ENCODE measurements at regions not wholly inside any gene's neighbourhood (a gene's known extent, or its start where the extent isn't known, plus 50 kb on each side); places are given as distances from the start of the nearest gene placed in this dataset.

DNA sequence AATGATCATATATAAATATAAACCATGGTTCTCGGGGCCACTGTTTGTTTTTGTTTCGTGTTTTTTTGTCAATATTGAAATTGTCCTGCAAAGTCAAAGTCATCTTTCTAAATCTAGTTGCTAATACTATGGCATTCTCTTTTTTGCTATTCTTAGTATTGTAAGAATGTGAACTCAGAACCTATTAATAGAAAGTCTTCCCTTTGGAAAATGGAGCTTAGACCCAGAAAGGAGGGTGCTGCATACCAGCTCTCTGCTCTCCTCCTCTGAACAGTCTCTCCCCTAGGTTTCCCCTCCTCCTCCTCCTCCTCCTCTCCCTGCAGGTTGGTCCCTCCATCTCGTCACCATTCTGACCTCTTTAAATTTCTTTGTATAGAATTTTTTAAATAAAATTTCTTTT, 150.4 kb upstream of the CCN2 start:
- TF ChIP-seq, protein P1, sequence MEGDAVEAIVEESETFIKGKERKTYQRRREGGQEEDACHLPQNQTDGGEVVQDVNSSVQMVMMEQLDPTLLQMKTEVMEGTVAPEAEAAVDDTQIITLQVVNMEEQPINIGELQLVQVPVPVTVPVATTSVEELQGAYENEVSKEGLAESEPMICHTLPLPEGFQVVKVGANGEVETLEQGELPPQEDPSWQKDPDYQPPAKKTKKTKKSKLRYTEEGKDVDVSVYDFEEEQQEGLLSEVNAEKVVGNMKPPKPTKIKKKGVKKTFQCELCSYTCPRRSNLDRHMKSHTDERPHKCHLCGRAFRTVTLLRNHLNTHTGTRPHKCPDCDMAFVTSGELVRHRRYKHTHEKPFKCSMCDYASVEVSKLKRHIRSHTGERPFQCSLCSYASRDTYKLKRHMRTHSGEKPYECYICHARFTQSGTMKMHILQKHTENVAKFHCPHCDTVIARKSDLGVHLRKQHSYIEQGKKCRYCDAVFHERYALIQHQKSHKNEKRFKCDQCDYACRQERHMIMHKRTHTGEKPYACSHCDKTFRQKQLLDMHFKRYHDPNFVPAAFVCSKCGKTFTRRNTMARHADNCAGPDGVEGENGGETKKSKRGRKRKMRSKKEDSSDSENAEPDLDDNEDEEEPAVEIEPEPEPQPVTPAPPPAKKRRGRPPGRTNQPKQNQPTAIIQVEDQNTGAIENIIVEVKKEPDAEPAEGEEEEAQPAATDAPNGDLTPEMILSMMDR (IDR thresholded peaks at IDR 0.05; ENCODE audit: low read depth, low read length), result no peak
- DNase-seq (ENCODE audit: extremely low read depth, low read depth), result no peak

DNA sequence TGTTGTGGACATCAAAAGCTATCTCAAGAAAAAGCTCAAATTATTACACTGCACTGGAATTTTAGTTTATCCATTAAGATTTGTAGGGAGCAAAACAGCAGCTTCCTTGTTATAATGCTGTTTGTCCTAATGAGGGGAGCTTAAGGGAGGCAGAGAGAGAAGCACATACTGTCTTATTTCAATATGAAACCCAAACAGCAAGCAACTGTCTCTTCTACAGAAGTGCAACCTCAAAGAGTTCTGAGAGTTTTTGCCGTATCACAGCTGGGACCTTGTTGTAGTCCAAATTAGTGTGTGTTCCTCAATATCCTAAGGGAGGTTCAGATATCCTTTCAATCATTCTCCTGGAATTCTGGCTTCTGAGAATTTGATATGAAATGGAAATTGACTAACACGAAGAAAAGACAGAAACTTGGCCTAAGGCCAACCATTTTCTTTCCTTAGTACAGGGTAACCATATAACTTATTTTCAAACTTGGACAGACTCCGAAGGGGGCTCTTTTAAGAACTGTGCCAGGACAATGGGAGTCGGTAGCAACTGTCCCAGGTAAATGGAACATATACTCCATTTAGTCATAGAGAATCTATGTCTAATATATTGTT, 149.3 kb upstream of the CCN2 start:
- DNase-seq (ENCODE audit: extremely low read depth, low read depth), result no peak
- TF ChIP-seq, protein P1 (IDR thresholded peaks at IDR 0.05; ENCODE audit: low read depth, low read length), result no peak

DNA sequence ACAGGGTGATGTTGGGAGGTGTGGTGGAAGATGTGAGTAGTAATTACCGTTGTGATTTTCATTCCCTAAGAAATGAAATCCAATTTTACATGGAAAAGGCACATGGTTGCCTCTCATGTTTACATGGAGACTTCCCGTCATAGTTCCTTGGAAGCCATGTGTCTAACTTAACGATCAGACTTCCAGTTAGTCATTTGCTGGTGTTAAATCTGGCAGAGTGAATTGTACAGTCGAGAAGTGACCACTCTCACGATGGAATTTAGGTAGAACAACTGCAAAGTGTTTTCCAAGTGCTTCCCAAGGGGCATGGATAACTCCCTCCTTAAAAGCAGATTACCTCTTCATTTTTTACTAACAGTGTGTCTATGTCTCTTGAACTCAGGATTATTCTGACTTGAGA, 145.8 kb upstream of the CCN2 start:
- DNase-seq (ENCODE audit: extremely low read depth, low read depth), result no peak
- TF ChIP-seq, protein P1 (IDR thresholded peaks at IDR 0.05; ENCODE audit: low read depth, low read length), result no peak

DNA sequence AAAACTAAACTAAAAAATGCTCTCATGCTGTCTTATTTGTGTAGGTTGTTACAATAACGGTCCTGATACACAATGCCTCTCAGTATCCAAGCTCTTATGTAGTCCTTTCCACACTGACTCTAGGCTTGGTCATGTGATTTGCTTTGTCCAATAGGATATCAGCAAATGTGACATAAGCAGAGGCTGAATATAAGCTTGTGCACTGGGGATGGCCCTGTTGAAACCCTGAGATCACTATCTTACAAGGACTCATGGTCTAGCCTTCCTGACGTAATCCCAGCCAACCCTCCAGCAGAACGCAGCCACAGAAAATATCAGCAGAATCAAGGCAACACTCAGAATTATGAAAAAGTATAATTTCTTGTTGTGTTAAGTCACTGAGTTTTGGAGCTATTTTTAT, 145.1 kb upstream of the CCN2 start:
- TF ChIP-seq, protein P1 (IDR thresholded peaks at IDR 0.05; ENCODE audit: low read depth, low read length), result no peak
- DNase-seq (ENCODE audit: extremely low read depth, low read depth), result peak; percentile 34

DNA sequence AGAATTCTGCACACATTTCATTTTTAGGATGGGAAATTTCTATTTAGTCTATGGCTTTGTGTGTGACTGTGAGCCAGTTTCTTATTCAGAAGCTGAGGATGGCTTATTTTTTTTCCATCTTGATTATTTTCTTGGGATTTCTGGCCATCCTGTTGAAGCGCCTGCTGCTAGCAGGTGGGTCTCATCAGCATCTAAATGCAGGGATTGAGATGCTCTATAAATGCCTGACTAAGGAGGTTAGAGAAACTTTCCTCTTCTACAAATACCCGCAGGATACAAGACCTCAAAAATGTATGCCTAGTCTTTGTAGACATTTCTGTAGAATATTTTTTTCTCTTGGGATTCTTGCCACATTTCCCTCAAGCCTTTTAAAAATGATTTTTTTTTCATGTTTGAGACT, 138.0 kb upstream of the CCN2 start:
- no peak for DNase-seq (ENCODE audit: extremely low read depth, low read depth)
- TF ChIP-seq, protein P1 (IDR thresholded peaks at IDR 0.05; ENCODE audit: low read depth, low read length), result no peak

DNA sequence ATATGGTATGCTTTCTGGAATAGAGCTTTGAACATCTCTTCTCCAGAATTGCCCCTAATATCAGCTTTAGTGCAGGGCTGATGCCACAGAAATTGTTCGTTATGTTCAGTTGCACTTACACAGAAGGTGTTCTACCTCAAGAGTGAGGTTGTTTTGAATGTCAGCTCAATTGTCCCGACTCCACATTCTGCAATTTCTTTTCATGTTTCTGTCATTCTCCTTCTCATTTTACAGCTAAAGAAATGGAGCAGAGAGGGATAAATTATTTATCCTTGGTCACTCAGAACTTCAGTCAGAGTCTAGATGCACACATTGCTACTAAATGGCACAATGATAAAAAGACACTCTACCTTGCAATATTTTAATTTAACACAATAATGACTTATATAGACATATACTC, 137.0 kb upstream of the CCN2 start:
- TF ChIP-seq, protein P1 (IDR thresholded peaks at IDR 0.05; ENCODE audit: low read depth, low read length), result no peak
- no peak for DNase-seq (ENCODE audit: extremely low read depth, low read depth)

DNA sequence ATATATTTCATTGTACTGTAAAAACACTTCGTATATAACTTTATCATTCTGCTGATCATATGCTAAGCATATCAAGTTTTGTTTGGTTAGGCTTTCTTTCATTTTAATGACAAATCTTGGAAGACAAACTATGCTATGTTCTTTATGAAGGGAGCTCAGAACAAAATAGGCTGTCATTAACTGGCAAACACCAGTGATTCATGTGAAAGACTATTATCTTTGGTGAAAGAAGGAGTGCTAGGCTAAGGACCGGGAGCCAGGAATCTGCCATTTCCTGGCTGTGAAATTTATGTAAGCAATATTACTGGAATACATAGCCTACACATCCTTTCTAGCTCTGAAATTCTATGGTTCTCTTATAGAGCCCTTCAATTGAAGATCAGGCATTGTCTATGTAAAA, 136.2 kb upstream of the CCN2 start:
- no peak for DNase-seq (ENCODE audit: extremely low read depth, low read depth)
- TF ChIP-seq, protein P1 (IDR thresholded peaks at IDR 0.05; ENCODE audit: low read depth, low read length), result no peak
